DND-41 (cell line): ENCODE measurements at regions not wholly inside any gene's neighbourhood (a gene's known extent, or its start where the extent isn't known, plus 50 kb on each side); places are given as distances from the start of the nearest gene placed in this dataset.
"Not testable (repeated sequence)": the region's sequence is repeated elsewhere in the genome, so short reads cannot be mapped to it uniquely, and the experiment has no call there.

Source experiments
- ATAC-seq: fragments of 200-7000 bp; cut with Tn5 transposase; 3 replicates; pipeline ENCODE4 v1.9.1; 2021; ENCODE audit warnings: low read depth; ENCODE audit not compliant: insufficient read depth
- DNase-seq: peaks from one replicate; pipeline ENCODE4 v3.0.0-alpha.2; 2020
- H2AFZ ChIP-seq: 2 replicates; pipeline ENCODE4 v1.6.0; 2012; ENCODE audit warnings: low read depth, low read length
- H3K27ac ChIP-seq: 2 replicates; pipeline ENCODE4 v1.5.1; 2012; ENCODE audit warnings: low read length, inconsistent platforms
- H3K27me3 ChIP-seq: fragments of 200-600 bp; sonication (generic); 2 replicates; pipeline ENCODE4 v1.6.0; 2012; ENCODE audit warnings: low read length, mild to moderate bottlenecking, inconsistent platforms; ENCODE audit not compliant: insufficient read depth, poor library complexity
- H3K36me3 ChIP-seq: 2 replicates; pipeline ENCODE4 v1.5.1; 2012; ENCODE audit warnings: low read length, inconsistent platforms; ENCODE audit not compliant: insufficient read depth
- H3K4me1 ChIP-seq: 2 replicates; pipeline ENCODE4 v1.5.1; 2012; ENCODE audit warnings: mild to moderate bottlenecking, low read length; ENCODE audit not compliant: insufficient read depth
- H3K4me2 ChIP-seq: 2 replicates; pipeline ENCODE4 v1.6.0; 2012; ENCODE audit warnings: mild to moderate bottlenecking, moderate library complexity, low read length, inconsistent platforms; ENCODE audit not compliant: insufficient read depth
- H3K4me3 ChIP-seq, 2 experiments: fragments of 200-600 bp in 1 of 2; shearing (Covaris generic) in 1 of 2; 2 replicates each; pipeline ENCODE4 v1.5.1; 2012 to 2016; ENCODE audit warnings: inconsistent platforms in 2 of 2, low read length in 2 of 2, mild to moderate bottlenecking in 2 of 2, low read depth in 1 of 2, moderate library complexity in 1 of 2
- H3K79me2 ChIP-seq: 2 replicates; pipeline ENCODE4 v1.6.0; 2012; ENCODE audit warnings: low read length, inconsistent platforms; ENCODE audit not compliant: insufficient read depth
- H3K9ac ChIP-seq: 2 replicates; pipeline ENCODE4 v1.6.0; 2012; ENCODE audit warnings: low read depth, mild to moderate bottlenecking, inconsistent platforms, low read length, moderate library complexity
- H3K9me3 ChIP-seq: 2 replicates; pipeline ENCODE4 v1.5.1; 2012; ENCODE audit warnings: low read length, moderate library complexity, mild to moderate bottlenecking, inconsistent platforms; ENCODE audit not compliant: insufficient read depth, severe bottlenecking
- H4K20me1 ChIP-seq: 2 replicates; pipeline ENCODE4 v1.6.0; 2012; ENCODE audit warnings: low read length; ENCODE audit not compliant: insufficient read depth
- EZH2 ChIP-seq: IDR thresholded peaks from 3 replicates; pipeline ENCODE4 v1.6.1; 2012; ENCODE audit warnings: borderline replicate concordance, low read depth, mild to moderate bottlenecking, moderate library complexity, low read length, inconsistent platforms; ENCODE audit not compliant: severe bottlenecking
- TF ChIP-seq, protein P1 (sequence below): IDR thresholded peaks from 2 replicates; pipeline ENCODE4 v1.5.1; 2012; ENCODE audit warnings: borderline replicate concordance, low read length, moderate library complexity, mild to moderate bottlenecking; ENCODE audit not compliant: poor library complexity, severe bottlenecking; ENCODE audit errors: extremely low read depth

DNA sequence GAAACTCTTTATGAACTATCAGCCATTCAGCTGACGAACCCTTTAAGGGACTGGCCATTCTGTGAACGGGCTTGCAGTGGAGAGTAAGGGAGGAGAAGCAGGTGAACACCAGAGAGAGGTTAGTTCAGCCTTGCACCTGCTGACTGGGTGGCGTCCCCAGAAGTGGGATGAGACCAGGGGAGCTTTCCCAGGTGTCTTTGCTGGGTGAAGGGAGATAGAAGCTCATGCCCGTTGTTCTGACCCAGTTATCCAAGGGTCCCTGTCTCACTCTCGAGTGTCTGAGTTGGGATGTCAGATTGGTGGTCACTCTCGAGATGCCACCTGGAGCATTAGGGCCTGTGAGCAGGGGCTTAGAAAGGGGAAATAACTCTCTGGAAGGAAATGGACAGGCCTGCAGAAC lies 68.7 kb downstream of the MSX2 start:
- Histone ChIP-seq H3K27ac (no peak overlapping the region), H3K9ac (no peak overlapping the region), H2AFZ (no peak overlapping the region), H3K4me2 (no peak overlapping the region), H4K20me1 (no peaks in the 10 kb centered on the region), H3K4me3 (no peak overlapping the region), H3K4me1 (no peaks in the 10 kb centered on the region), H3K9me3 (peaks cover 2% of the 10 kb centered on the region), H3K36me3 (no peaks in the 10 kb centered on the region), H3K79me2 (no peaks in the 10 kb centered on the region), H3K27me3 (no peaks in the 10 kb centered on the region)
- DNase-seq (no peak), ATAC-seq (no peak)
- no peak for TF ChIP-seq EZH2
- TF ChIP-seq, protein P1, sequence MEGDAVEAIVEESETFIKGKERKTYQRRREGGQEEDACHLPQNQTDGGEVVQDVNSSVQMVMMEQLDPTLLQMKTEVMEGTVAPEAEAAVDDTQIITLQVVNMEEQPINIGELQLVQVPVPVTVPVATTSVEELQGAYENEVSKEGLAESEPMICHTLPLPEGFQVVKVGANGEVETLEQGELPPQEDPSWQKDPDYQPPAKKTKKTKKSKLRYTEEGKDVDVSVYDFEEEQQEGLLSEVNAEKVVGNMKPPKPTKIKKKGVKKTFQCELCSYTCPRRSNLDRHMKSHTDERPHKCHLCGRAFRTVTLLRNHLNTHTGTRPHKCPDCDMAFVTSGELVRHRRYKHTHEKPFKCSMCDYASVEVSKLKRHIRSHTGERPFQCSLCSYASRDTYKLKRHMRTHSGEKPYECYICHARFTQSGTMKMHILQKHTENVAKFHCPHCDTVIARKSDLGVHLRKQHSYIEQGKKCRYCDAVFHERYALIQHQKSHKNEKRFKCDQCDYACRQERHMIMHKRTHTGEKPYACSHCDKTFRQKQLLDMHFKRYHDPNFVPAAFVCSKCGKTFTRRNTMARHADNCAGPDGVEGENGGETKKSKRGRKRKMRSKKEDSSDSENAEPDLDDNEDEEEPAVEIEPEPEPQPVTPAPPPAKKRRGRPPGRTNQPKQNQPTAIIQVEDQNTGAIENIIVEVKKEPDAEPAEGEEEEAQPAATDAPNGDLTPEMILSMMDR: no peak

DNA sequence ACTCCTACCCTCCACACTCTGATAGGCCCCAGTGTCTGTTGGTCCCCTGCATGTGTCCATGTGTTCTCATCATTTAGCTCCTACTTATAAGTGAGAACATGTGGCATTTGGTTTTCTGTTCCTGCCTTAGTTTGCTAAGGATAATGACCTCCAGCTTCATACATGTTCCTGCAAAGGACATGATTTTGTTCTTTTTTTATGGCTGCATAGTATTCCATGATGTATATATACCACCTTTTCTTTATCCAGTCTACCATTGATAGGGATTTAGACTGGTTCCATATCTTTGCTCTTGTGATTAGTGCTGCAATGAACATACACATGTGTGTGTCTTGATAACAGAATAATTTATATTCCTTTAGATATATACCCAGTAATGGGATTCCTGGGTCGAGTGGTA lies 67.9 kb downstream of the MSX2 start:
- not testable (repeated sequence) for H2AFZ ChIP-seq, H3K4me2 ChIP-seq, H3K36me3 ChIP-seq, DNase-seq, H3K27me3 ChIP-seq, H3K4me1 ChIP-seq, H3K4me3 ChIP-seq, H3K27ac ChIP-seq, H3K79me2 ChIP-seq, H4K20me1 ChIP-seq, H3K9me3 ChIP-seq, H3K9ac ChIP-seq, ATAC-seq

DNA sequence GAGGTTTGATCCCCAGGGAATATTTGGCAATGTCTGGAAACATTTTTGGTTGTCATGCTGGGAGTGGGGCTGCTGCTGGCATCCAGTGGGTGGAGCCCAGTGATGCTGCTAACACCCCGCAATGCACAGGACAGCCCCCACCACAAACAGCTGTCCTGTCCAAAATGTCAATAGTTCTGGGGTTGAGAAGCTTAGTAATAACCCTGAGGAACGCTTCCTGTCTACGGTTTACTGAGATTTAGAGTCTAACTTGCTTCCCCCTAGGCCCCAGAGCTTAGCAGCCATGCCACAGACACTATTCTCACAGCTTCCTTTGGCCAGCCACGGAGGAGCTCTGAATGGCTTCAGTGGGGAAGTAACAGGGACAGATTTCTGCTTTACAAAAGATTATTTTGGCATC lies 66.5 kb downstream of the MSX2 start:
- ATAC-seq (no peak), DNase-seq (no peak)
- no peaks in the 10 kb centered on the region for H4K20me1 ChIP-seq
- H3K4me2 ChIP-seq: no peak overlapping the region
- TF ChIP-seq, protein P1: no peak
- no peak for TF ChIP-seq EZH2
- no peak overlapping the region for H3K4me3 ChIP-seq
- H3K36me3 ChIP-seq: no peaks in the 10 kb centered on the region
- H3K4me1 ChIP-seq: no peaks in the 10 kb centered on the region
- H3K9me3 ChIP-seq: peaks cover 2% of the 10 kb centered on the region
- no peaks in the 10 kb centered on the region for H3K27me3 ChIP-seq
- H3K79me2 ChIP-seq: no peaks in the 10 kb centered on the region
- no peak overlapping the region for H3K27ac ChIP-seq
- no peak overlapping the region for H2AFZ ChIP-seq
- H3K9ac ChIP-seq: no peak overlapping the region

DNA sequence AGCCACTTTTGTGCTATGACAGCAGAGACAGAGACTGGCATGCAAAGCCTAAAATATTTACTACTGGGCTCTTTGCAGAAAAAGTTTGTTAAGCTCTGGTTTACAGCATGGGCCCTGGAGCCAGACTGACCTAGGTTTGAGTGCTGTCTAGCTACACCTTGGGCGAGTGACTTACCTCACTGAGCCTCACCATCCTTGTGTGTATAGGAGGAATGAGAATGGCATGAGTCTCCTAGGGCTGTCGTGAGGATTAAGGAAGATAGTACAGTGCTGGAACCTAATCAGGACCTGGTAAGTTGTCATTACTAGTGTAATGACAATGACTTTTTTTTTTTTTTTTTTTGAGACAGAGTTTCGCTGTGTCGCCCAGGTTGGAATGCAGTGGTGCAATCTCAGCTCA lies 65.2 kb downstream of the MSX2 start:
- no peak for TF ChIP-seq EZH2
- TF ChIP-seq, protein P1: no peak
- ATAC-seq (no peak), DNase-seq (no peak)
- Histone ChIP-seq H3K4me2 (no peak overlapping the region), H3K4me1 (no peaks in the 10 kb centered on the region), H3K9ac (no peak overlapping the region), H2AFZ (no peak overlapping the region), H4K20me1 (no peaks in the 10 kb centered on the region), H3K9me3 (peaks cover 5% of the 10 kb centered on the region), H3K4me3 (no peak overlapping the region), H3K36me3 (no peaks in the 10 kb centered on the region), H3K79me2 (no peaks in the 10 kb centered on the region), H3K27me3 (no peaks in the 10 kb centered on the region), H3K27ac (no peak overlapping the region)
